Smooth muscle cell (in vitro differentiated cells): ENCODE measurements at regions not wholly inside any gene's neighbourhood (a gene's known extent, or its start where the extent isn't known, plus 50 kb on each side); places are given as distances from the start of the nearest gene placed in this dataset.

Experiments
- DNase-seq: peaks from one replicate; lab custom pipeline; 2025; ENCODE audit not compliant: unreplicated experiment; lab: John Stamatoyannopoulos, UW
- H2AFZ ChIP-seq: fragments of 200-600 bp; sonication (generic); 2 replicates; pipeline ENCODE4 v1.6.0; 2016; ENCODE audit warnings: antibody characterized with exemption, low read depth, mild to moderate bottlenecking
- H3F3A ChIP-seq: fragments of 200-600 bp; sonication (generic); 2 replicates; pipeline ENCODE4 v1.6.0; 2017; ENCODE audit warnings: antibody characterized with exemption, low read depth
- H3K27ac ChIP-seq: fragments of 200-600 bp; sonication (generic); 2 replicates; pipeline ENCODE4 v1.5.1; 2016; ENCODE audit warnings: low read depth, mild to moderate bottlenecking
- H3K27me3 ChIP-seq: fragments of 200-600 bp; sonication (generic); 2 replicates; pipeline ENCODE4 v1.6.1; 2016; ENCODE audit warnings: low read depth, mild to moderate bottlenecking
- H3K36me3 ChIP-seq: fragments of 200-600 bp; sonication (generic); 2 replicates; pipeline ENCODE4 v1.5.1; 2016; ENCODE audit warnings: low read depth
- H3K4me1 ChIP-seq: fragments of 200-600 bp; sonication (generic); 2 replicates; pipeline ENCODE4 v1.5.1; 2016; ENCODE audit warnings: low read depth
- H3K4me2 ChIP-seq: fragments of 200-600 bp; sonication (generic); 2 replicates; pipeline ENCODE4 v1.6.0; 2016; ENCODE audit warnings: mild to moderate bottlenecking
- H3K4me3 ChIP-seq: fragments of 200-600 bp; sonication (generic); 2 replicates; pipeline ENCODE4 v1.5.1; 2016; ENCODE audit warnings: mild to moderate bottlenecking
- H3K79me2 ChIP-seq: fragments of 200-600 bp; sonication (generic); 2 replicates; pipeline ENCODE4 v1.6.0; 2016; ENCODE audit warnings: low read depth, mild to moderate bottlenecking
- H3K9ac ChIP-seq: fragments of 200-600 bp; sonication (generic); 2 replicates; pipeline ENCODE4 v1.6.0; 2016; ENCODE audit warnings: low read depth
- H3K9me3 ChIP-seq: fragments of 200-600 bp; sonication (generic); replicated peaks from 2 replicates; pipeline ENCODE4 v1.5.1; 2016; ENCODE audit warnings: low read depth
- H4K20me1 ChIP-seq: fragments of 200-600 bp; sonication (generic); 2 replicates; pipeline ENCODE4 v1.6.0; 2016; ENCODE audit warnings: low read depth
- CTCF ChIP-seq: fragments of 200-600 bp; sonication (generic); IDR thresholded peaks from 2 replicates; pipeline ENCODE4 v1.5.1; 2017; ENCODE audit warnings: borderline replicate concordance, mild to moderate bottlenecking, antibody characterized with exemption; ENCODE audit not compliant: insufficient read depth, poor library complexity, severe bottlenecking
- WGBS: methylation state at CpG from one replicate; pipeline ENCODE4 v1.1.7; 2016; ENCODE audit warnings: low lambda C conversion rate; 5-methylcytosine and 5-hydroxymethylcytosine counted together

DNA sequence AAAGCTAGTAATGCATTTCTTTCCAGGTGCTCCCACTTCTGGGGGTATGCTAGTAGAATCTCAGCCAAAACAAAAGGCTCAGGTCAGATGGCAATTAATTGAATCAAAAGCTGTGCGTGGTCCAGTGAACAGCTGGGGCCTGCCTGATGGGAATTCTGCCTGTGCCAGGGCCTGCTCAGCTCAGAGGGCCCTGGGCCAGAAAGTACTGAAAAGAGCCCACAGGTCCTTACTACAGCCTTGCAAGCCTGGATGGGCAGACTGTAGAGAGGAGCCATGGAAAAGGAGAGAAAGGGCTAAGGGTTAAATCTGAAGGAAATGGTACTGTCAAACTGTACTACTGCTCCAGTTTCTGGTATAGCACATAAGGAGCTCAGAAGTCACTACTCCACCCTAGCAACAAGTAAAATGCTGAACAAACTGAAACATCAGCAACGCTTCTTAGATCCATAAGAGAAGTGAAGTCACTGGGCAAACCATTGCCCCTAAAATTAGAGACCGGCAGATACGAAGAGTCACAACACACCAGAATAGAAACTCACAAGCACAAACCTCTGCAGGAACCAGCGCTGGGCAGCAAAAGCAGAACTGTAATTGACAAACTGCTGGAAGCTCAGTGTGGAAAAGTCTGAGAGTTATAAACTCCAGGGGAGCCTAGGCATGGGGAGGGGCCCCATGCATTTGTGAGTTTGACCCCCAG is 121.1 kb upstream of the SYT6 start:
- 95% methylated on average over 5 of the region's 5 CpGs for WGBS
- Histone ChIP-seq H4K20me1 (no peaks in the 10 kb centered on the region), H3K9me3 (no peaks in the 10 kb centered on the region), H3F3A (no peaks in the 10 kb centered on the region), H3K9ac (no peak overlapping the region), H2AFZ (no peak overlapping the region), H3K79me2 (no peaks in the 10 kb centered on the region), H3K27ac (no peak overlapping the region), H3K4me3 (no peak overlapping the region), H3K4me2 (no peak overlapping the region), H3K36me3 (no peaks in the 10 kb centered on the region), H3K4me1 (no peaks in the 10 kb centered on the region), H3K27me3 (no peaks in the 10 kb centered on the region)
- TF ChIP-seq CTCF = no peak
- no peak for DNase-seq

DNA sequence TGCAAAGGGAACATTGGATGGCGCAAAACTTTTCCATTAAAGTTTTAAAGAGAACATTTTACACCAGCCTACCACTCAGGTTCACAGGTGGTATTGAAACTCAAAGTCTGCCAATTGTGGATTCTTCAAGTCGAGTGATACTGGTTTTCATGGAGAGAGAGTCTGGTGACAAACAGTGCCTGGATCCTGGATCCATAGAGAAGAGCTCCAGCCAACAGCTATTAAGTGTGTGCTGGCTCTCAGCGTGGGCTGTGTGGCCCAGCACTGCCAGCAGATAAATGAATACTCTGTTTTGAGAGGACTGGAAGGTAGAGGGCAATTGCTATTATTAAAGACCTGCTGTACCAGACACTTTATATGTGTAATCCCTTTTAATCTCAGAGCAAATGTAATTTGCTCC is 118.9 kb upstream of the SYT6 start:
- Histone ChIP-seq H4K20me1 (no peaks in the 10 kb centered on the region), H3K4me3 (no peak overlapping the region), H2AFZ (no peak overlapping the region), H3K4me2 (no peak overlapping the region), H3K27ac (no peak overlapping the region), H3K36me3 (no peaks in the 10 kb centered on the region), H3K9me3 (no peaks in the 10 kb centered on the region), H3K27me3 (no peaks in the 10 kb centered on the region), H3F3A (no peaks in the 10 kb centered on the region), H3K79me2 (no peaks in the 10 kb centered on the region), H3K9ac (no peak overlapping the region), H3K4me1 (no peaks in the 10 kb centered on the region)
- DNase-seq = no peak
- no peak for TF ChIP-seq CTCF
- 80% methylated on average over 3 of the region's 3 CpGs for WGBS

GRCh38 chr1:114270718-114271117 is 117.0 kb upstream of the SYT6 start:
- no peaks in the 10 kb centered on the region for H3K79me2 ChIP-seq
- H4K20me1 ChIP-seq = no peaks in the 10 kb centered on the region
- WGBS = 87% methylated on average over 2 of the region's 2 CpGs

More at GRCh38 chr1:114270718-114271117, 117.0 kb upstream of the SYT6 start:
- Histone ChIP-seq H3K4me1 (no peaks in the 10 kb centered on the region), H3K9me3 (no peaks in the 10 kb centered on the region), H2AFZ (no peak overlapping the region), H3K9ac (no peak overlapping the region), H3K4me3 (no peak overlapping the region), H3K4me2 (no peak overlapping the region), H3F3A (no peaks in the 10 kb centered on the region), H3K36me3 (no peaks in the 10 kb centered on the region), H3K27me3 (no peaks in the 10 kb centered on the region), H3K27ac (no peak overlapping the region)
- DNase-seq = no peak
- no peak for TF ChIP-seq CTCF
